Astrocyte of the spinal cord (primary cell): ENCODE measurements at regions not wholly inside any gene's neighbourhood (a gene's known extent, or its start where the extent isn't known, plus 50 kb on each side); places are given as distances from the start of the nearest gene placed in this dataset.

ENCODE experiments used
- DNase-seq: peaks from one replicate; pipeline ENCODE4 v3.0.0; 2011; ENCODE audit warnings: low read depth, low spot score
- H3K4me3 ChIP-seq: 2 replicates; pipeline ENCODE4 v1.5.1; 2011; ENCODE audit warnings: low read depth, mild to moderate bottlenecking, low read length, moderate library complexity
- in situ Hi-C: cut with HindIII; loops from 2 replicates; pipeline ENCODE4 v1.10.0; 2017; ENCODE audit warnings: low sequenced_read_pairs
- TF ChIP-seq, protein P1 (sequence below): IDR thresholded peaks from 2 replicates; pipeline ENCODE4 v1.5.1; 2012; ENCODE audit warnings: low read depth, mild to moderate bottlenecking, low read length, inconsistent platforms

DNA sequence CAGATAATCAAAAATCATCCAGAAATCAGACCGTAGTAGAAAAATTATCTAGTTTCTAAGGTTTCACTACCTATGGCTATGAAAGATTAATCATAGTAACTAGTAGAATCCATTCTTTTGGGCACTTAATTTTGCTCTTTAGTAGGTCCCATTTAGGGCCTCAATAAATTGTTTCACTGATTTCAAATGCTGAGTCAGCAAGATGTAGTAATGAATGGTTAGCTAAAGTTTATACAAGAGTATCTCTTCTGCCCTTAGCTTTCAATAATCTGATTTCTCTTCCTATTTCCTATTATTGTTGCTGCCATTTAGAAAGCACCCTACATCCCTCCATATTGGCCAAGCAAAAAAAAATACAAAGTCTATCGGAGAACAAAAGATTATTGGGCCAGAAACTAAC lies 283.2 kb upstream of the PCDH10 start:
- in situ Hi-C loops: no loop called here
- H3K4me3 ChIP-seq: no peak overlapping the region
- TF ChIP-seq, protein P1, sequence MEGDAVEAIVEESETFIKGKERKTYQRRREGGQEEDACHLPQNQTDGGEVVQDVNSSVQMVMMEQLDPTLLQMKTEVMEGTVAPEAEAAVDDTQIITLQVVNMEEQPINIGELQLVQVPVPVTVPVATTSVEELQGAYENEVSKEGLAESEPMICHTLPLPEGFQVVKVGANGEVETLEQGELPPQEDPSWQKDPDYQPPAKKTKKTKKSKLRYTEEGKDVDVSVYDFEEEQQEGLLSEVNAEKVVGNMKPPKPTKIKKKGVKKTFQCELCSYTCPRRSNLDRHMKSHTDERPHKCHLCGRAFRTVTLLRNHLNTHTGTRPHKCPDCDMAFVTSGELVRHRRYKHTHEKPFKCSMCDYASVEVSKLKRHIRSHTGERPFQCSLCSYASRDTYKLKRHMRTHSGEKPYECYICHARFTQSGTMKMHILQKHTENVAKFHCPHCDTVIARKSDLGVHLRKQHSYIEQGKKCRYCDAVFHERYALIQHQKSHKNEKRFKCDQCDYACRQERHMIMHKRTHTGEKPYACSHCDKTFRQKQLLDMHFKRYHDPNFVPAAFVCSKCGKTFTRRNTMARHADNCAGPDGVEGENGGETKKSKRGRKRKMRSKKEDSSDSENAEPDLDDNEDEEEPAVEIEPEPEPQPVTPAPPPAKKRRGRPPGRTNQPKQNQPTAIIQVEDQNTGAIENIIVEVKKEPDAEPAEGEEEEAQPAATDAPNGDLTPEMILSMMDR: no peak
- no peak for DNase-seq

DNA sequence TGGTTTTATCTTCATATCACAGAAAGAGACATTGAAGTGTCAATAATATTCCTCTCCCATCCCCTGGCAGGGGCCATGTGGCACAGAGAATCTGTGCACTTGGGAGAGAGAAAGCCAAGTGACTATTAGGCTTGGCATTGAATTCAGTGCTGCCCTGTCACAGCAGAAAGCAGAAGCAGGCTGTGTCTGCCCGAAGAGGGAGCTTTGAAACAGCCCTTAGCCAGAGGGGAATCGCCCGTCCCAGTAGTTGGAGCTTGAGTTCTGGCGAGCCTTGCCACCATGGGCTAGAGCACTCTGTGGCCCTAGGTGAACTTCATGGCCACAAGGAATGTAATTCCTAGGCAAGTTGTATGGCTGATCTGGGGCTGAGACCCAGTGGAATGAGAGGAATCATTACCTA lies 282.5 kb upstream of the PCDH10 start:
- in situ Hi-C loops: no loop called here
- H3K4me3 ChIP-seq: no peak overlapping the region
- no peak for DNase-seq
- TF ChIP-seq, protein P1: no peak

DNA sequence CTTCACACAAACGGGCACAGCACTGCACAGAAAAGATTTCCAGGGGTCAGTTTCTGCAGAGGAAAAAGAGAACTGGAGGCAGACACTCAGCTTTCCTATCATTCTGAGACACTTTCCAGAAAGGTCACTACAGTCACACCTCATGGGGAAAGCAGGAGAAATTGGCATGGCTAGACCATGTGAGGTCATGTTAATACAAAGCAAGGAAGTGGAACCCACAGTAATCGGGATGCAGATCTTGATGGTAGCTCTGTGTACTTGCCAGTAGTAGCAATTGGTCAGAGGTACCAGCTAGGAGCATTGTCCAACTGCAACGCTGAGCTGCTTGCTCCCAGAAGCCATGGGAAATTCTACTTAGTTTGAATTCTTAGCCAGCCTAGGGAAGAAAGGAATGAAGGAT lies 255.3 kb upstream of the PCDH10 start:
- in situ Hi-C loops: no loop called here
- H3K4me3 ChIP-seq: no peak overlapping the region
- DNase-seq: no peak
- TF ChIP-seq, protein P1: no peak

DNA sequence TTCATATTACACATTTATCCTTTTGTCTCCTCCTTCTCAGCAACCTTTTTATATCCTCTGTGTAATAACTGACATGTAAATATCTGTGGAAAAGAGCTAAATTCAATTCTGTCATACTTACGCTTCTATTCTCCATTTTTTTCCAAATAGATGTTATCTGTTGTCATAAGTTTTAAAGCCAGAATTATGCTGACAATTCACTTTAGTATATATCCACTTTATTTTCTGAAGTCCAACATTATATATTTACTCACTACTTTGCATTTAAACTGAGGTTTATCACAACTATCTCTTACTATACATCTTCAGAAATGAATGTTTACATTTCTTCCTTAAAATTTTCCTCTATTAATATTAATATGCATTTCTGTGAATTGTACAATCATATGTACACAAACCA lies 247.9 kb upstream of the PCDH10 start:
- H3K4me3 ChIP-seq: no peak overlapping the region
- no peak for DNase-seq
- TF ChIP-seq, protein P1: no peak
- in situ Hi-C loops: no loop called here

DNA sequence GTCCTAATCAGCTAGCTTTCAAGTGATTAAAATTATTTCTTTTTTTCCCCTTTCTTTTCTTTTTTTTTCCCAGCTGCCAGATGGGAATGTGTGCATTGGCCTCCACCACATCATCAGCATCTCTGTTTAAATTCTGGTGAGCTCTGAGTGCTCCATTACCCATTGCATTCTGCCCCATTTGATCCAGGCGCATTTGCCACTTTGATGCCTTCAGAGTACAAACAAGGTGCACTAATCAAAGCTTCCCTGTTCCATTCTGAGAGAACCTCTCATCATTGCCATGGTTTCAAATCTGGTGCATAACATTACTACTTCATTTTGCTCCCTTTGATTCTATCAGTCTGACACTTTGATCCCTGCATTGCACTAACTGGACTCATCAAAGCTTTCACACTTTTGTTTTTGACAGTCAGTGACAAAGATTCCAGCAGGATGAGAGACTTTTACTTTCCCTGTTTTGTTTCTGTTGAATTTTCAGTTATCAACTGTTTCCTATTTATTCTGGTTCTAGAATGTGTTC lies 238.8 kb upstream of the PCDH10 start:
- TF ChIP-seq, protein P1: no peak
- no peak for DNase-seq
- in situ Hi-C loops: no loop called here
- no peak overlapping the region for H3K4me3 ChIP-seq

DNA sequence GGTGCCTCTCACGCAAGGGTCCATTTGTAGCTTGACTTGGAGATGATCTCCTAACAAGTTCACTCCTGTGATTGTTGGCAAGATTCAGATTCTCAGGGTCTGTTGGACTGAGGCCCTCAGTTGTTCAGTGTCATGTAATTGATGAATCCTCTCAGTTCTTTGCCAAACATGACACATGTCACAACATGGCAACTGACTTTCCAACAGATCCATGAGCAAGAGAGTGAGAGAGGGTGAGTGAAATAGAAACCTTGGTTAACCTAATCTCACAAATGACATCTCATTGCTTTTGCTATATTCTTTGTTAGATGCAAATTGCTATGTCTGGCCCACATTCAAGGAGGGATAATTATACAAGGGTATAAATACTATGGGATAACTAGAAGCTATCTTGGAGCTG lies 231.0 kb upstream of the PCDH10 start:
- TF ChIP-seq, protein P1: no peak
- no peak overlapping the region for H3K4me3 ChIP-seq
- DNase-seq: no peak
- in situ Hi-C loops: no loop called here

DNA sequence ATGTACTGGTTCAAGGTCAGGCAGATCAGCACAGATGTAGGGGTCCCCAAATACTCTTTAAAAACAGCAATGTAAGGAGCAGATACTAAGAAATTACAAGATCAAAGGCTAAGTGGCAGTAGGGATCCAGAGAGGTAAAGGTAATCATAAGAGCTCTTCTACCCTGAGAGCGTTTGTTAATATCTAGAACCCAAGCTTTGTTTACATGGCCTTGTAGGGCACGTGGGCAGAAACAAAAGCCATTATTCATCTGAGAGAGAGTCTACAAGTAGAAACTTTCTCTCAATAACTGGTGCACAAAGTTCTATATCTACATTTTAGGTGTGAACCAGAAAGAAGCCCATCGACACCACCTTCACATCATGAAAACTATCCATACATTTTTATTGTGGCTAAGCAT lies 225.6 kb upstream of the PCDH10 start:
- H3K4me3 ChIP-seq: no peak overlapping the region
- in situ Hi-C loops: no loop called here
- DNase-seq: no peak
- TF ChIP-seq, protein P1: no peak
